BJ (cell line): ENCODE measurements at regions not wholly inside any gene's neighbourhood (a gene's known extent, or its start where the extent isn't known, plus 50 kb on each side); places are given as distances from the start of the nearest gene placed in this dataset.

ENCODE experiments used
- CTCF ChIA-PET: fragments of 350-600 bp; formaldehyde crosslinking; extraction: SDS; loops from one replicate; lab custom pipeline; 2021; ENCODE audit warnings: antibody characterized with exemption, inconsistent platforms; lab: Yijun Ruan, JAX
- POLR2A ChIA-PET: fragments of 300-600 bp; sonication (Branson Sonifier 250); formaldehyde crosslinking; extraction: SDS; loops from one replicate; lab custom pipeline; 2021; ENCODE audit warnings: antibody characterized with exemption; lab: Charles Lee
- DNase-seq: peaks from one replicate; pipeline ENCODE4 v3.0.0-alpha.2; 2011; ENCODE audit warnings: low read depth
- H3K27me3 ChIP-seq: 2 replicates; pipeline ENCODE4 v1.6.0; 2011; ENCODE audit warnings: low read length; ENCODE audit not compliant: control insufficient read depth, insufficient read depth
- H3K36me3 ChIP-seq: 2 replicates; pipeline ENCODE4 v1.5.1; 2011; ENCODE audit warnings: low read length; ENCODE audit not compliant: control insufficient read depth, insufficient read depth
- H3K4me3 ChIP-seq: 2 replicates; pipeline ENCODE4 v1.5.1; 2011; ENCODE audit warnings: low read depth, mild to moderate bottlenecking, control low read depth, low read length
- TF ChIP-seq, protein P1 (sequence below): IDR thresholded peaks from 2 replicates; pipeline ENCODE4 v1.5.1; 2011; ENCODE audit warnings: low read depth, mild to moderate bottlenecking, control low read depth, inconsistent platforms, low read length, moderate library complexity; ENCODE audit not compliant: insufficient read depth

DNA sequence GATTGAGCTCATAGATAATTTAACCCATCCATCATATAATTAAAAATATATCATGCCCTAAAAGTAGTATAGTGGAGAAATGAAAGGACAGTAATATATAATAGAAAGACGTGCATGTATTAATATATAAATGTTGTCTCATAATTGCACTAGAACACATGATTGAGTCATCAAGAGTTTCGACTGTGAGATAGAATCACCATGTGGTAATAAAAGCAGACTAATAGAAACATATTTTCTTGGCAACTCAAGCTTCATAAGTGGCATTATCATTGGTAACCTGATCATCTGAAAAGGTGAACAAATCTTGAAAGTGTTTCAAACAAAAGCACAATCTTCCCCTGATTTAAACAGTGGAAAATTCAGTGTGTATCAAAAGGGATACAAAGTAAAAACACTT is 188.8 kb downstream of the CYRIA start:
- ChIA-PET POLR2A (no interaction called here), CTCF (no interaction called here)
- DNase-seq: no peak
- H3K4me3 ChIP-seq: no peak overlapping the region
- no peaks in the 10 kb centered on the region for H3K36me3 ChIP-seq
- TF ChIP-seq, protein P1, sequence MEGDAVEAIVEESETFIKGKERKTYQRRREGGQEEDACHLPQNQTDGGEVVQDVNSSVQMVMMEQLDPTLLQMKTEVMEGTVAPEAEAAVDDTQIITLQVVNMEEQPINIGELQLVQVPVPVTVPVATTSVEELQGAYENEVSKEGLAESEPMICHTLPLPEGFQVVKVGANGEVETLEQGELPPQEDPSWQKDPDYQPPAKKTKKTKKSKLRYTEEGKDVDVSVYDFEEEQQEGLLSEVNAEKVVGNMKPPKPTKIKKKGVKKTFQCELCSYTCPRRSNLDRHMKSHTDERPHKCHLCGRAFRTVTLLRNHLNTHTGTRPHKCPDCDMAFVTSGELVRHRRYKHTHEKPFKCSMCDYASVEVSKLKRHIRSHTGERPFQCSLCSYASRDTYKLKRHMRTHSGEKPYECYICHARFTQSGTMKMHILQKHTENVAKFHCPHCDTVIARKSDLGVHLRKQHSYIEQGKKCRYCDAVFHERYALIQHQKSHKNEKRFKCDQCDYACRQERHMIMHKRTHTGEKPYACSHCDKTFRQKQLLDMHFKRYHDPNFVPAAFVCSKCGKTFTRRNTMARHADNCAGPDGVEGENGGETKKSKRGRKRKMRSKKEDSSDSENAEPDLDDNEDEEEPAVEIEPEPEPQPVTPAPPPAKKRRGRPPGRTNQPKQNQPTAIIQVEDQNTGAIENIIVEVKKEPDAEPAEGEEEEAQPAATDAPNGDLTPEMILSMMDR: no peak
- no peaks in the 10 kb centered on the region for H3K27me3 ChIP-seq

DNA sequence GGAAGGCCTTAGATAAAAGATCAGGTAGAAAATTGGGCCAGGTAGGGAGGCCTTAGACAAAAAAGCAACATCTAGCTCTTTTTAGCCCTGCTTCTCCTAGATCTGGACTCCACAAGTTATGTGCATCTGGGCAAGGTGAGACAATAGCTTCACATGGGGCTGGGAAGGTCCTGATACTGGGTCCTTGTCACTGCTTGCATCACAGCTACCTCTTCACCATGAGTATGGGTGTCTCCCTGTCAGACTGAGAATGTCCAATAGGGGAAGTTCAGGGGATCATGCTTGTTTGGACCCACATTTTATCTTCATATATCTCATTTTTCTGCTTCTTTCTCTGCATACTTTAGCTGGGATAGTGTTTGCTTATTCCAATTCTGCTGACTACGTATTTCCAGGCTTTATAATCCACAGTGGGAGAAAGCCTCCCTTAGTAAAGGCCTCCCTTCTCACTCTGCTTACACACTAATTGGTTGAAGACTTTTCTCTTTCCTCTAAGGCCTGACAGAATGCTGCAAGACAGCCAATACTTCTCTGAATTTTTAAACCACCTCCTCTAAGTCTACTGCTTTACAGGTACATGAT is 189.6 kb downstream of the CYRIA start:
- ChIA-PET POLR2A (no interaction called here), CTCF (no interaction called here)
- no peaks in the 10 kb centered on the region for H3K27me3 ChIP-seq
- TF ChIP-seq, protein P1: no peak
- no peak for DNase-seq
- no peak overlapping the region for H3K4me3 ChIP-seq
- H3K36me3 ChIP-seq: no peaks in the 10 kb centered on the region

DNA sequence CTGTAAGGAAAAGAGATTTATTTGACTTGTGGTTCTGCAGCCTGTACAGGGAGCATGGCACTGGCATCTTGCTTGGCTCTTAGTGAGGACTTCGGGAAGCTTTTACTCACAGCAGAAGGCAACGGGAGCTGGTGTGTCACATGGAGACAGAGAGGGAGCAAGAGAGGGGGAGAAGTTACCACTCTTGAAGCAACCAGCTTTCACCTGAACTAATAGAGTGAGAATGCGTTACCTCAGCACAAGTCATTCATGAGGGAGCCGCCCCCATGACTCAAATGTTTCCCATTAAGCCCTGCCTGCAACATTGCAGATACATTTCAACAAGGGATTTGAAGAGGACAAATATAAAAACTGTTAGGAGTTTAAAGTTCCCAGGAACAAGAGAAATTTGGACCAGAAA is 190.0 kb downstream of the CYRIA start:
- no peaks in the 10 kb centered on the region for H3K36me3 ChIP-seq
- H3K4me3 ChIP-seq: no peak overlapping the region
- H3K27me3 ChIP-seq: no peaks in the 10 kb centered on the region
- TF ChIP-seq, protein P1: no peak
- ChIA-PET POLR2A (no interaction called here), CTCF (no interaction called here)
- no peak for DNase-seq

DNA sequence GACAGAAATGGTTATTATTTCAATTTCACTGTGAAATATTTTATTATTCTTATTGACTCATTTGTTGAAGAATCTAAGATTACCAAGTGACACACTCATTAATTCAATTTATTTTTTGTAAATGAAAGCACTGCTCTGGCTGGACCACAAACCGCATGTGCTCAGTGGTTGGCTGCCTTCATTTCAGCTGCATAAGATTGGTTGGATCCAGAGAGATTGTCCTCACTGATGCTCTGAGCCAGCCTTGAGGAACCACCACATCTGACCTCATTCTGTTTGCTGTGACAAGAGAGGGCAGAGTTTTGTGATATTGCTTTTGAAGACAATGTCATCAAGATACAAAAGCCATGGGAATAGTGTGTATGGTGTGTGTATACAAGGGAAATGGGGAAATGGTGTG is 192.1 kb downstream of the CYRIA start:
- no peaks in the 10 kb centered on the region for H3K27me3 ChIP-seq
- POLR2A ChIA-PET: no interaction called here
- H3K36me3 ChIP-seq: no peaks in the 10 kb centered on the region
- no peak for DNase-seq
- no peak overlapping the region for H3K4me3 ChIP-seq
- CTCF ChIA-PET: no interaction called here
- TF ChIP-seq, protein P1: no peak

DNA sequence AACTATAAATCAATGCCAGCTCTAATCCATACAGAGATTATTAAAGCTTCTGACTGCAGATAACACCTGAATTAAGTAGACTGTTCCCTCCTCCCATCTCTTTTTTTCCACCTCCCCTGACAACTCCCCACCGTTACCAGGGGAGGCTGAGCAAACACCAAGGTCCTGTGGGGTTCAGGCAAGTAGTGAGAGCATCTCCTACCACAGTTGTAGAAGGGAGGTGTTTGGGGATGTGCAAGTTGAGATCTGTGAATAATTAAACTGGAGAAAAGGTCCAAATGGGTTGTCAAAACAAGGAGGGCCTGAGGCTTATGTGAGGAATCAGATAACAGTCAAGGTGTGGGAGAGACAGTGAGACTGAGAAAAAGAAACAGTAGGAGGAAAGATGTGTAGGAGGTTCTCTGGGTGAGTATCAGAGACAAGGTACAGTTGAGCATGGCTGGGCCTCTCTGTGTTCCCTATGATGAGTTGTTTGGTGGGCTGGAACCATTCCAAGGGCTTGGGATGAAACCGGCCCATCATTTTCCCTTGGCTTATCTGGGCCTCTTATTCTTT is 194.6 kb downstream of the CYRIA start:
- no peaks in the 10 kb centered on the region for H3K27me3 ChIP-seq
- no peak for DNase-seq
- ChIA-PET CTCF (no interaction called here), POLR2A (no interaction called here)
- H3K4me3 ChIP-seq: no peak overlapping the region
- TF ChIP-seq, protein P1: no peak
- H3K36me3 ChIP-seq: no peaks in the 10 kb centered on the region
